ENCODE measurements at regions not wholly inside any gene's neighbourhood (a gene's known extent, or its start where the extent isn't known, plus 50 kb on each side); places are given as distances from the start of the nearest gene placed in this dataset.
"Not testable (repeated sequence)": the region's sequence is repeated elsewhere in the genome, so short reads cannot be mapped to it uniquely, and the experiment has no call there.

DNA sequence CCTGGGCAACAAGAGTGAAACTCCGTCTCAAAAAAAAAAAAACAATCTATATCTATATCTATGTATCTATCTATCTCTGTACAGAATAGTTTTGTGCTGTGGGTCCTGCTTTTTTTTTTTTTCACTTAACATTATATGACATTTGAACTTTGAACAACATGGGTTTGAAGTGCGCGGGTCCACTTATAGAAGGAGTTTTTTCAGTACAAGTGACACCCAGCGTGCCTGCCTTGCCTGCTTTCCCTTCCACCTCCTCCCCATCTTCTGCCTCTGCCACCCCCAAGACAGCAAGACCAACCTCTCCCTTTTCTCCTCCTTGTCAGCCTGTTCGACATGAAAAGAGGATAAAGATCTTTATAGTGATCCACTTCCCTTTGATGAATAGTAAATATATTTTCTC is 102.2 kb upstream of the KCNG1 start:
- DNase-seq (ENCODE audit: low read depth) = no peak

DNA sequence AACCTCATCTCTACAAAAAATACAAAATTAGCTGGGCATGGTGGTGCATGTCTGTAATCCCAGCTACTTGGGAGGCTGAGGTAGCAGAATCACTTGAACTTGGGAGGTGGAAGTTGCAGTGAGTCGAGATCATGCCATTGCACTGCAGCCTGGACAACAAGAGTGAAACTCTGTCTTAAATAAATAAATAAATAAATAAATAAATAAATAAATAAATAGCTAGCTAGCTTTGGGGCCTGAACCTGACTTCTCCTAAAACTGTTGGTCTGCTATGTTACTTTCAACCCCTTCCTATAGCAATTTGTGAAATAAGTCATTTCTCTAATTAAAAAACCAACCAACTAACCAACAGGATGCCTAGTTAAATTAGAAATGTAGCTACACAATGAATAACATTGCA is 101.0 kb upstream of the KCNG1 start:
- not testable (repeated sequence) for DNase-seq (ENCODE audit: low read depth)

DNA sequence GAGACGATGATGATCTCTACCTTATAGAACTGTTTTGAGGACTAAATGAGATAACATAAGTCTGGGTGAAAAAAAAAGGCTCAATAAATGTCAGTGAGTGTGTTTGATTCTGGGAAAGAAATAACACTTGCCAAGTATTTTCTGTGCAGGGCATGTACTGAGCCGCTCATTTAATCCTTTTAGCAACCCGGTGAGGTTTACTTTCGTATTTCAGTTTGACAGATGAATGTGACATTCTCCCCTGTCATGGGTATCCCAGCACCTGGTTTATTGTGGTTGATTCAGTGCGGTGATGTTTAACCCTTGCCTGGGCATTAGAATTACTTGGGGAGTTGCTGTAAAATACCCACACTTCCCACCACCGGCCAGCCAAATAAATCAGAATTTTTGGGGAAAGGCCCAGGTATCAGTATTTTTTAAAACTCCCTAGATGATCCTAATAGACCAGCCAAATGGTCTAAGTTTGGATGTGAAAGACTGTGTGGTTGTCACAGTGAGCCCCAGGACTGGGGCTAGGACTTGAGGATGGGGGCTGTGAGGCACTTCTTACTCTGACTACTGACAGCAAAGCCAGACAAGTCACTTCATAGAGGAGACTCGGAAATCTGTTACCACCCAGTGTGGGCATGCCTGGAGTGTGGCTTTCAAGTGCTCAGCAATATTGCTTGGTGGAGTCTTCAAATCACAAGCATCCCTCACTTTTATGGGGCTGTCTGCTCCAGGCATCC is 100.2 kb upstream of the KCNG1 start:
- DNase-seq (ENCODE audit: low read depth) = no peak

DNA sequence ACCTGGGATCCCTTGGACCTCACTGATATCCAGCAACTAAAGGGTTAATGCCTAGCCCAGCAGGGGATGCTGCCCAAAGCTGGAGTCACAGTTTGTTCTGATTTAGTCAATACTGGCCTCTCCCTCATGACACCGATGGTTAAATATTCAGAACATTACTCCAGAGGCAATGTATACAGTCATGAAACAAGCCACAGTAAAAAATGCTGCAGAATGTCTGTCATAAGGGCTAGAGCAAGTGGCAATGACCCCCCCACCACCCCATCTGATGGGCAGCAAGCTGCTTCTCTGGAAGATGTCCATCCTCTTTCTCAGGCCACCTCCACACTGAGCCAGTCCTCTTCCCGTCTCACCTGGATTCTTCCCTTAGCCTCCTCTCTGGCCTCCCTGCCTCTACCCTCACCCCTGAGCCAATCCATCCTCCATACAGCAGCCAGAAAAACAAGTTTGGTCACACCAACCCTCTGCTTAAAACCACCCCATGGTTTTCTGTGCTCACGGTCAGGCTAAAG is 99.0 kb upstream of the KCNG1 start:
- no peak for DNase-seq (ENCODE audit: low read depth)

DNA sequence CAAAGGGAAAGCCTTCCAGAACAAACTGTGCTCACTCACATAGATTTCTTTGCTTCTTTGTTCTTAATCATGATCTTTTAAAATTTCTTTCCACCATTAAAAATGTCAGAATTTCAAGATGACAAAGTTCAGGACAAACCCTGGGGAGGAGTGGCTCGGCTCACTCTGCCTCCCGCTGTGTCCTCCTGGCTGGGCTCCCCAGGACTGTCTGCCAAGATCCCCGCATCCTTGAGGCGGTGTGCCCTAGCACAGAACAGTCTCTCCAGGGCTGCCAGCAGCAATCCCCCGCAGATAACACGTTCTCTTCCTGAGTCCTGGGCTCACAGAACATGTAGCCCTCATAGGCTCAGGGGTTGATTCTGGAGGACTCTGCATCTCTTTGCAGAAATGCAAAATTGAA is 98.4 kb upstream of the KCNG1 start:
- no peak for DNase-seq (ENCODE audit: low read depth)

DNA sequence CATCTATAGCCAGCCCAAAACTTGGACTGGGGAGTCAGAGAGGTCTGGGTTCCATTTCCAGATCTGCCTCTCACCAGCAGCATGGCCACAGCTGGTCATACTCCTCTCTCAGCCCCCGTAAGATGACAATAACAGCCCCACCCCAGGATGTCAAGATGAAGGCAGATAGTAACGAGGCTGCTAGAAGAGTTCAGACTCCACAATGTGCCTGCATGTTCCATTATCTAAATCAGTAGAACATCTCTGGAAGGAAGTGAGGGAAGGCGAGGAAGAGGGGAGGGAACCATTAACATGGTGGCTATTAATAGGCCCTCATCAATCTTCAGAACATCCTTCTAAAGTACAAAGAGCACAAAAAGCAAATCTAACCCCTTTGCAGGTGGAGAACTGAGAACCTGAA is 98.0 kb upstream of the KCNG1 start:
- DNase-seq (ENCODE audit: low read depth) = no peak

DNA sequence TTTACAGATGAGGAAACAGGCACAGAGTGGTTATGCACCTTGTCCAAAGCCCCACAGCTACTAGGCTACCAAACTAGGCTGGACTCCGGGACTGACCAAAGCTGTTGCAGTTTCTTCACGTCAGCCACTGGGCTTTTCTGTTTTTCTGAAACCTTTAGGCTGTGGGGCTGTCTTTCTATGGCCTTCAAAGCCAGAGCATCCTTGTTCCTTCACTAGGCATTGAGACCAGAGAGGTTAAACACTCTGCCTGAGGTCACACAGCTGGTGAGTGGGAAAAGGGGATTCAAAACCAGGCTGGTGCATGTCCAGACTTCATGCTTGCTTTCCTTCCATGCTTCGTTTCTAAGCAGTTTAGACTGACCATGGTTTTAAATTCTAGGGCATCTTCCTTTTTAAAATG is 97.5 kb upstream of the KCNG1 start:
- DNase-seq (ENCODE audit: low read depth) = no peak

DNA sequence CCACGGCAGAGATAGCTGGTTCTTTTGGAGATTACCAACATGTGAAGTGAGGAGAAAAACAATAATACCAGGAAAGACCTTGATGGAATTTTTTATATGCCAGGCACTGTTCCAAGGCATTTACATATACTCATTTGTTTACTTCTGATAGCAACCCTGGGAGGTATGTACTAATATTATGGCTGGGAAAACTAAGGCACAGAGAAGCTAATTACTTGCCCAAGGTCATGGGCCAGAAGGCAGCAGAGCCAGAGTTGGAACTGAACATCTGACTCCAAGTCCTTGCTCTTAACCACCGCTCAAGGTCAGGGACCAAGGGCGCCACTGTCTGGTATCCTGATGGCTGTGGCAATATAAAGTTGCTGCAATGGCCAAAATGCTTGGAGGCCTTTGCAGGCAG is 97.0 kb upstream of the KCNG1 start:
- DNase-seq (ENCODE audit: low read depth) = no peak

DNA sequence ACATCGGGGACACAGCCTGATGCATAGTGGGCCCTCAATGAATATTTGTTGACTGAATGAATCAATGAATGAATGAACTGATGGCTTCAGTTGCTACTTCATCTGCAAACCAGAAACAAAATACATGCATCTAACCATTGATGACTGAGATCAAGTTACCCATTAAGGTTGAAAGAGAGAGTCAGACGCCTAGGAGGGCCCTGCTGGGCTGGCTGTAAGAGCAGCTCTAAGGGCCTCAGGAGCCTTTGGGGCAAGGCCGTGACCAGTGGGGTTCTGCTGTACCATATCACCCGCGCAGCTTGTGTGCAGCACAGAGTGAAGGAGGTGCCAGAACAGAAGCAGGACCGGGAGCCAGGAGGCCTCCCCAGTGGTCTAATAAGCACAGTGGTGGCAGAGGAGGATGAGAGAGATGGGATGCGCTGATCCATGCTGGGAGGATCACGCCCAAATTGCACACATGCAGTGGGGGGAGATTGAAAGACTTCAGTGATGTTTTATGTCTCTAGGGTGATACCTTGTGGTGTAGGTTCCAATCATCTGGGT is 96.1 kb upstream of the KCNG1 start:
- no peak for DNase-seq (ENCODE audit: low read depth)

DNA sequence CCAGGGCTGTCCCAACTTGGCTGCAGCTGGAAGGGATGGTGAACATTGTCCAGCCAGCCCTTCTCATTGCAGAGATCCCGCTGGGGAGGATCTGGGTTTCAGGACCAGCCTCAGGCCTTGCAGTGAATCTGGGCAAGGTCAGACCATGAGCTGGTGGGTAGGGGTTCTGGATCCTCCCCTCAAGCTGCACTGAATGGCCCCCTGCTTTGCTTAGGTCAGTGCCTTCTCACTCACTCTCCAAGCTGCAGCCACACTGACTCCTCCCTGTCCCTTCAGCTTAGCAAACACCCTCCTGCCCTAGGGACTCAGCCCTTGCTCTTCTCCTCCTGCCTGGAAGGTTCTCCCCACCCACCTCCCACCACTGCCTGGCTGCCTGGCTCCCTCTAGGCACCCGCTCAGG is 95.3 kb upstream of the KCNG1 start:
- DNase-seq (ENCODE audit: low read depth) = no peak

DNA sequence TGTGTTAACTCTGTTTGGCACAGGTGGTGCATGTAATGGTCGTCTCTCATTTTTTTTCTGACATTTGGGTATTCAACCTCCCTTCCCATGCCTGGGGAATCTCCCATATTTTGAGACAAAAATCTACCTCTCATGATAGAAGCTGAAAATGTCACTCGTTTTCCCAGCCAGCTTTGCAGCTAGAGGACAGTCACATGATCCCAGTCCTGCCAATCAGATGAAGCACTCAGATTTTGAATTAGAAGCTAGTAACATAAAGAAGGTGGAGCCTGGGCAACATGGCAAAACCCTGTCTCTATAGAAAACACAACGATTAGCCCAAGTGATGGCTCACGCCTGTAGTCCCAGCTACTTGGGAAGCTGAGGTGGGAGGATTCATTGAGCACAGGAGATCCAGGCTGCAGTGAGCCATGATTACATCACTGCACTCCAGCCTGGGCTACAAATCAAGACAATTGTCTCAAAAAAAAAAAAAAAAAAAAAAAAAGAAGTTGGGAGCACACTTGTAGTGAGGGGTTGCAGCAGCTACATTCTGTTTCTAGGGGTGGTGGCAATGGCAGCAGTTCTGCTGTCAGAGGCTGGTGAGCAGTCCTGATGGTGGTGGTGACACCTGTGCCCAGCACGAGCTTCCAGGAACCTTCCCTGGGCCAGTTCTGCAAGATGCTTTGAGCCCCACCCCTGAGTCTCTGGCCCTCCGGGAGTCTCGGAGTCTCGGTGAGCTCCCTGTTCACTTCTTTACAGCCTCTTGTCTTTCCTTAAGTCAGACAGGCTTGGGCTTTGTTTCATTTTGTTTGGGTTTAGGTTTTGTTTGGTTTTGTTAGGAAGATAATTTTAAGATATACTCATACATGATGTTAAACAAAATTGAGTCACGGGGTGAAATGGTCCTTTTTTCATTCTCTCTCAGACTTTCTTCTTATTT is 94.1 kb upstream of the KCNG1 start:
- no peak for DNase-seq (ENCODE audit: low read depth)

DNA sequence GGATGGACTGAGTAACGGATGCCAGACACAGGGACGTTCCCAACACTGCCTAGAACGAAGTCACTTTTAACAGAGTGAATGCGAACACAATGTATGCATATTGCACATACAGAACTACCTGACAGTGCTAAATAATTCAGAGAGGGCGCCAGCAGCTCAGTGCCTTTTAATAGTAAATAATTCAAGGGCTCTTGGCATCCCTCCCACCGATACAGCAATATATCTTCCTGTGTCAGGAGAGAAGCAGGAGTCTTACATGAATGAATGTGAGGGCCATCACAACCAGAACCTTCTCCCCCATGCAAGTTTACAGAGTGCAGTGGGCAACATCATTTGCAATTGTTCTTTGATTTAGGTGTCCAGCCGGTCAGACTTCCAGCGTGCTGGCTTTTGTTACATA is 88.4 kb upstream of the KCNG1 start:
- DNase-seq (ENCODE audit: low read depth) = no peak

DNA sequence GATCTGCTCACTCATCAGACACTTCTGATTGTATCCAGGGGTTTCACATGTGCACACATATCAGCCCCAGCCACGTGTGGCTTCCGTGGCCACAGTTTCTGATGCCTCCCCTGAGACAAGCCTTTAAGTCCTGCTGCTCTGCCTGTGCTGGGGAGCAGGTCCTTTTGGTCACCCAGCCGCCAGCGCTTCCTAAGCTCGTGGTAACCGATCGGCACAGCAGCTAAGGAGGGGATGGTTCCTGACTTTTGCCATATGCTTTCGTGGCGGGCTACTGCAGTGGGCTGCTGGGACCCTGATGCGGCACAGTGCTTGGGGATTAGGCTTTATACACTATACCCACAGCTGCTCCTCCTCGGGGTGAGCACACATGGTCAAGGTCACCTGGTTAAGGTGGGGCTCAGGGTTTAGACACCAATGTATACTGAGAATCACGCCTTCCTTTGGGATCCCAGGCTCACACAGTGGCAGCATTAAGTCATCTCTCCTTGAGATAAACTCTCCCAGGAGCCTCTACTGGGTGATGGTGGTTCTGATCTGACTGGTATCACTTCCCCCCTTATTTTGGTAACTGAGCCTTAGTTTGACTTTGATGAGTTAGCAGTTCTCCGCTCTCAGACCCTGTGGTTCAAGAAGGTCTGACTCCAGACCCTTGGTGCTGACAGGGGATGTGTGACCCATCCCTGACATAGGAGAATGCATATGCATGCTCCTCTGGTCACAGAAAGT is 85.9 kb upstream of the KCNG1 start:
- DNase-seq (ENCODE audit: low read depth) = no peak

DNA sequence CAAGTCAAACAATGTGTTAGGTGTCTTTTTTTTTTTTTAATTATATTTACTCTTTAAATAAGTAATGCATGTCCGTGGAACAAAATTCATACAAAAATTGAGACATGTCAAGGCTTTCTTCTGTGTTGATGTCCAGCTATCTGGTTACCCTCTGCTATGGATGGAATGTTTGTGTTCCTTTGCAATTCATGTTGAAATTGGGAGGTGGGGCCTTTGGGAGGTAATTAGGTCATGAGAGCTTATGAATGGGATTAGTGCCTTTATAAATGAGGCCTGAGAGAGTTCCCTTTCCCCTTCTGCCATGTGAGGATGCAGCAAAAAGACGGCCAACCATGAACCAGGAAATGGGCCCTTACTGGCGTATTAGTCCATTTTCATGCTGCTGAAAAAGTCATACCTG is 83.1 kb upstream of the KCNG1 start:
- no peak for DNase-seq (ENCODE audit: low read depth)

DNA sequence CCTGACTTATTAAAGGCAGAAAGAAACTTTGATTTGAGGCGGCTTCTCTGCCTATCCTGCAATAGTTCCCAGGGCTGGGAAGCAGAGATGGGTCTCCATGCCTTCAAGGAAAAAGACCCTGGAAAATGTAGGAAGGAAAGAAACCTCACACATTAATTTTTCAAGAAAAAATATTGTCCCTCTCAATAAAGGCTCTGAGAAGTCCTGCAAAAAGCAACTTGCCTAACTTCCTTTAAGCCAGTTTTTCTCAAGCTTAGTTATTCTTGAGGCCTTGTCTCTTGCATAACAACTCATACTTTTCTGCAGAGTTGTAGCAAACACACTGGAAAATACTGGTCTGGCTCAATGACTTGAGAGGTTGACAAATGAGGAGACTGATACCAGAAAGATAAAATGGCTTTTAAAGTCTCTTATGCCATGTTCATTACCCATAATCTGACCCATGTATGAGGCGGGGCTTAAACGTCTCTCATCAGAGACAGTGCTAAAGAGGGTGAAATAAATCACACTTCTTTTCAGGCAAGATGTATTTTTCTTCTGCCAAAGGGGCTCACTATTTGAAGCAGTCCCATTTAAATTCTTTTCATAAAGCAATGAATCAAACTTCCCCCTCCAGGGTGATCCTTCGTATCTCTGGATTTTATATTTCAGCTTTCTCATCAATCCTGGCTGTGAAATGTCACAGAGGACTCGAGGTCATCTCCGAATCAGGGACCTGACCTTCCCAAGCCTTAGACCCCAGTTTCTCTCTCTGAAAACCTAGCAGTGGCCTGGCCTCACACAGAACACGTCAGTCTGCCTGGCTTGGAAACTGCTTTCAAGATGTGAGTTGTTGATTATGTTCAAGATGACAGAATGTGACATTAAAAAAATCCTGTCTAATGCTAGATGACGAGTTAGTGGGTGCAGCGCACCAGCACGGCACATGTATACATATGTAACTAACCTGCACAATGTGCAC is 82.3 kb upstream of the KCNG1 start:
- DNase-seq (ENCODE audit: low read depth) = no peak

DNA sequence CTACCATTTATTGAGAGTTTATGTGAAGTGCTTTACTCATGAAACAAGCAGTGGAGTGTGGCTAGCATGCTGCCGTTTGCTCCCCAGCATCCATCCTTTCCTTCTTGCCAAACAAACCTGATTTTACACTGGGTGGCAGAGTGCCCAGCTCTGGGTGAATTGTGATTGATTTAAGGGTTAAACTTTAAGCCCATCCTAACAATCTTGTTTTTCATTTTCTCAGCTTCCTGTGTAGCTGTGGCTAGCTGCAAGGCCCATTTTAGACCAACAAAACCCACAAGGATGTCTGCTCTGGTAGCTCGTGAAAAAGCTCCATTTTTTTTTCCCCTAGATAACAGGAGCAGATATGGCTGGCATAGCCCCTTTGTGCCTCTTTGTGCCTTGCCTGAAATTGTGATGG is 77.7 kb upstream of the KCNG1 start:
- no peak for DNase-seq (ENCODE audit: low read depth)

DNA sequence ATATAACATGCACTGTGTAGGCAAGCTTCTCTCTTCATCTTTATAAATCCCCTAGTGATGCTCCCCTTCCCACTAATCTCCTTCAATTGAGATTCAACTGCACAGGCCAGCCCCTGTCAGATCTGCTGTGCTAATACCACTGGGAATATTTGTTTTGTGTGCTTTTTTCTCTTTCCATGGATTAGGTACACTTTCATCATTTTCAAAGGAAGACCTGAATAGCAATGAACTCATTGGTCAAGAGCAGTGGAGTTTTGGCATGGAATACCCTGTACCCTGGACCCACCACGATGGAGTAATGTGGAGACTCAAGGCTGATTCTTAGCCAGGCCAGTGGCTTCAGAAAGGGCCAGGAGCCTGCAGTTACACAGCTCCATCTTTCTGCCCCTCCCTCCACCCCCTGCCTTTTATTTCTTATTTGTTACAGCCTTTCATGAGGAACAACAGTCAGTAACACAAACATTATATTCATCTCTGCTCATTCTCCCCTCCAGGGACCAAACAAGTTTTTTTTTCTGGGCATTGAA is 75.4 kb upstream of the KCNG1 start:
- DNase-seq (ENCODE audit: low read depth) = no peak

DNA sequence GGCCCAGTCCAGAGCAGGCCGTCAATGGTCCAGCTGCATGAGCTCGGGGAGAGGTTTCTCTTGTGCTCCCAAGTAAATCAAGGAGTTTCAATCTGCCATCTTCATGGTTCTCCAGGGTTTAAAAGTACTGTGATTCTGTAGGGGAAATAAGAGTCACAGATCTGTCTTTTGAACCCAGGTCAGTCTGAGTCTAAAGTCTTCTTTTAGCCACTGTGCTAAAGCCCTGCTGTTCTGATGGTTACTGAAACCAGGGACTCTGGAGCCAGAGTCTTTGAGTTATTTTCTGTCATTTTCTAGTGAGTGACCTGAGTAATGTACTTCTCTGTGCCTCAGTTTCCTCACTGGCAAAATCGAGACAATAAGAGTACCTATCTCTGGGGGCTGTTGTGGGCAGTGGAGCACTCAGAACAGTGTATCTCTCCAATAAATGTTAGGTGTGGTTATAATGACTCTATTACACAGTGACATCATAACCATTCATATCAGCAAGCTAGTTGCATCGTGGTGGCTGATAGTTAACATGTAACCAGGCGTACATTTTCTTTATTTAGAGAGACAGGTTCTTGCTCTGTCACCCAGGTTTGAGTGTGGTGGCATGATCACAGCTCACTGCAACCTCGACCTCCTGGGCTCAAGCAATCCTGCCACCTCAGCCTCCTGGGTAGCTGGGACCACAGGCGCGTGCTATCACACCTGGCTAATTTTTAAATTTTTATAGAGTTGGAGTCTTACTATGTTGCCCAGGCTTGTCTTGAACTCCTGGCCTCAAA is 74.6 kb upstream of the KCNG1 start:
- DNase-seq (ENCODE audit: low read depth) = no peak

DNA sequence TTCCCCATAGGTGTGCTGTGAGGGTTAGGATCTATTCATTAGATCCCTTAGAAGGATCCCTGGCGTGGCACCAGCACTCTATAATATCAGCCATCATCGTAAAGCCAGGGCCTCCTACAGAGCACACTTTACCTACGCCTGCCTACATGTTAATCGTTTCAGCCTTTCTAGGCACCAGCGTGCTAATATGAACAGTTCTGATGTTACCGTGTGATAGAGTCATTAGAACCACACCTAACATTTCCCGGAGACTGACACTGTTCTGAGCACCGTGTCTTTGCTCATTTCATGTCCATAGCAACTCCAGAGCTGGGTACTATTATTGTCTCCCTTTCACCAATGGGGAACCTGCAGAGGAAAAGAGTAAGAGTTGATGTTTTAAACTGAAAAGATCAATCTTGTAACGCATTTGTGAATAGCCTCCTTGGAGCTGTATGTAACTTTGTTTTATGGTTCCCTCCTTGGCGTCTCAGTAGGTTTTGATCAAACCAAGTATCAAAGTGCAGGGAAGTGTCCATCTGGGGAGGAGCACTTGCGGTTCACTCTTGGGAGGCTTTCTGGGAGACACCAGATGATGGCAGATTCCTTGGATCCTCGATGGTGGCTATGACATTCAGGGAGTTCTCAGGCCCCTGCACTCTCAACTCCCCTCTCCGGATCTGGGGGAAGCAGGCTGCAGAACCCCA is 73.8 kb upstream of the KCNG1 start:
- no peak for DNase-seq (ENCODE audit: low read depth)
